ENCODE measurements at regions not wholly inside any gene's neighbourhood (a gene's known extent, or its start where the extent isn't known, plus 50 kb on each side); places are given as distances from the start of the nearest gene placed in this dataset.

DNA sequence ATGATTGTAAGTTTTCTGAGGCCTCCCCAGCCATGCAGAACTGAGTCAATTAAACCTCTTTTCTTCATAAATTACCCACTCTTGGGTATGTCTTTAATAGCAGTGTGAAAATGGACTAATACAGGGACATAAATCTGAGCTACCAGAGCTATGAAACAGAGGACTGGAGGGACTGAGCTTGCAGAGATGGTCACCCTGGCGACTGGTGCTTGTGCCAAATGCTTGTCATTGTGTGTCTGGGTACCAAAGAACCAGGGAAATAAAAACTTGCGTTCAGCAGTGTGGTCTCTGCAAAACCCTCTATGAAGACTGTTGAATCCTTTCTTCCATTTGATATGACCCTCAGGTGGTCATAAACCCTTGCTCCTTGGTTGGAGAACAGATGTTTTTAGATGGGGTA, 105.1 kb upstream of the PRL start:
- no peak for DNase-seq

DNA sequence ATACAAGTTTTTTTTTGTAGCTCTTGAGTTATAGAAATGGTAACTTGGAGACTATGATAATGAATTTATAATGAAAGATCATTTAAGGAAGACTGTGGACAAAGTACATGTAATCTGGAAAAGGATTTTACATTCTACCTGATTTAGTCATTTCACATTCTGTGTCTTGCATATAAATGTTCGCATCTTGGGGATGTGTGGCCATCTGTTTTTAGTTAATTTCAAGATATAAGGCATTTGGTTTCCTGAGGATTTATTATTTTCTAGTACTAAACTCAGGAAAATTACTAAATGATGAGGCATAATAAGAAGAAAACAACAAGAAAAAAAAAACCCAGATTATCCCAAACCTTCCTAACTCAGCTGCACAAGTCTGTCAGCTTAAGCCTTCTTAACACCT, 112.7 kb upstream of the PRL start:
- no peak for DNase-seq

DNA sequence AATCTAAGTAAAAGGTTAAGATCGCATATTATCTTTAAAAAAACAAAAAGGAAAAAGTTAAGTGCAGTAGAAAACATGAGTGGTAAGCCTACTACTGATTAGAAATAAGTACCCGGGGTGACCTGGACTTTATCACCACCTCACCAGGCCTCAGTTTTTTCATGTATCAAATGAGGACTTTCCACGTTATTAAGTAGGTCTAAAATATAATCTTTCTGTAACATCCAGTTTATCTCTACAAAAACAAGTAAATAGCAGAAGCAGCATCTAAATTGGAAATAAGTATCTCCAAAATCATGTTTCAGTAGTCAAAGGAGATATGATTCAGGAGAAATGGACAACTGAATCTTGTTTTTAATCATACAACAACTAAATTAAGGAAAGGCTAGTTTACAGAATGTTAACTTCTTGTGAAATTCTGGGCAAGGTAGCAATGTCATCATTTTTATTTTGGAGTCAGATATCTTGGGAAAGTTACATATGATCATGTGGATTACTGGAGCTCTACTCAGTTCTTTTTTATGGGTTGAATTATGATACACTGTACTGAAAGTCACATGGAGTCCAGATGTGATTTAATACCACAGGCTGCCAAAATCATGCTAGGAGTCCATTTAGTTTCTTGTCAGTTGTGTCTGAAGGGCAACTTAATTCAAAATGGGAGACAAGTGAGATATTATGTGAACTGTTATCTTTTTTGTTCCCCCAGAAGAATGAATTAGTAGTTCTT, 114.7 kb upstream of the PRL start:
- no peak for DNase-seq

DNA sequence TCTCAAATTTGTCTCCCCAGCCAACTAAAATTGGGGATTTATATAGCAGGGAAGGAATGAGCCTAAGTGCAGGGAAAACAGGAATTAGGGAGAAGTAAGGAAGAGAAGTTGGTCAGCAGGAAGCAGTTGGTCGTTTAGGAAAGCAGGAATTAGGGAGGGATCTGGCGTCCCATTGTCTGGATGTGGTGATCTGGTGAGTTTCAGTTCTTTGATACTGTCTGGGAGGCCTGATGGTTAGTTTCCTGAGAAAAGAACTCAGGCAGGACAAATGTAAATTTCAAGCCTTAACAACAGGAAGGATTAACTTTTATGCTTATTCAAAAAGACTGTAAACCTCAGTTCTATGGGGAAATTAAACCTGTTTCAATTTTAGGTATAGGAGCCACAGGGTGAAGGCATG, 116.2 kb upstream of the PRL start:
- no peak for DNase-seq

DNA sequence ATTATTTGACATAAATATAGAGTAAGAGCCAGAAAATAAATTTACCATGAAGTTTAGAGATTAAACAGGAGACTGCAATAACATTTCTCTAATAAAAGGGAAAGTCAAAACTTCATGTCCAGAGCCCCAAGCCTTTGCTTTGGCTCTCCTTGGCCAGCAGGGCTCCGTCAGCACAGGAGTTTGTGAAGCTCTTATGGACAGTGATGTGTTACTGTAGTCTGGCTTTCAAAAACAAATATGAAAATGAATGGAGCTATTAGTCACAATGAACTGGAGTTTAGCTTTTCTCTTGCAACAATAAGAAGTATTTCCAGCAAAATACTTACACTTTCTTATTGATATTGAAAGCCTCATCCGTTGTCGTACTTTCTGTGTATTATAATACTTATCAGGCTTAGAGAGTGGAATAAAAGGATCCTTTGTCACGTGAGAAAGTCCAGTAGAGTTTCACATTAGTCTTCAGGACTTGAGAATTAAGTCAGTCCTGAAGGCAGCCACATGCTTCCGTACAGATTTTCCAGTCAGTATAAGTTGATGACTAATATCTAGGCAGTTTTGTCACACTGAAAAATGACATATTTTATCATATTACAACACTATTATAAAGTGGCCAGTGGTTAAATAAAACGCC, 117.0 kb upstream of the PRL start:
- no peak for DNase-seq

DNA sequence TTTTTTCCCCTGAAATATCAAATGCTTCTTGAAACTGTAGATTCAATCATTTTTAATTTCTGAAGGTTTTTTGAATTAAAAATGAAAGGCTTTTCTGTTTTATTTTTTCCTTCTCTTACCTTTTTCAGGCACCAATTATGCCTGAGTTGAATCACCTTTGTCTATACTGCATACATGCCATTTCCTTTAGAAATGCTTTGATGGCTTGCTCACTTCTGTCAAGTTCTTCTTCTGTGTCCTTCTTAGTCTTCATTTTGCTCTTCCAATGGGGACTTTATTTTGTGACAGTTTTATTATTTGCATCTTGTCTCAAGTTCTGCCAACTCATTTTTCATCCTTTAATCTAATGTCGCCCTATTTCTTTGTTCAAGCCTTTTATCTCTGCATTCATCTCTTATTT, 121.9 kb upstream of the PRL start:
- no peak for DNase-seq

DNA sequence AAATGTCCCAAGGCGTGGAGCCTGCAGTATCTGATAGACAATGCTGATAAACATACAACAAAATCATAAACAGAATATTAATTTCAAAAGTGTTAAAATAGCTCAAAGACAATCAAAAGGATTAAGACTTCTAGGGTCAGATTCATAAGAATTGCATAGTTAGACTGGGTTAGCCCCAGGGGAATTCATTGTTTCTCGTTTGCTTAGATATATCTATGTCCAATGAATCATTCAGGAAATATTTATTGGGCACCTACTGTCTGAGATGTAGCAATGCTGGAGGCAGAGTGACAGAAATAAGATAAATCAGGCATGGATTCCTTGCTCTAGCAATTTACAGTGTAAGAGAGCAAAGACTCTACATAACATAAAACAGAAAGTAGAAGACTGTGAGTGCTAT, 124.4 kb upstream of the PRL start:
- DNase-seq: no peak

DNA sequence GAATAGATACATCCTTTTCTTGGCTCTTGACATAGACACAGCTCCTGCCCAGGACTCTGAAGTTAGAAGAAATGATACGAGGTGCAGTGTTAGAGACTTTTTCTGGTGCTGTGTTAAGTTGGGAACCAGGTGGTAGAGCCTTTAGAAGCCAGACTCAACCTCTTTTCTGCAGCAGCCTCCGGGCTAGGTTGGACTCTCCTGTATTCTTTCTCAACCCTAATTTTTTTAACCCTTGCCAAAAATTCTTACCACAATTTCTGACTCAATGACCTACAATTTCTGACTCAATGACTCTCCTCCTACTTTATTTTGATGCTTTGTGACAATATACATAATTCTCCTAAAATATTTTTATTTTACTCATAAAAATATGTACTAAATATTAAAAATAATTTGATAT, 127.4 kb upstream of the PRL start:
- DNase-seq: no peak

DNA sequence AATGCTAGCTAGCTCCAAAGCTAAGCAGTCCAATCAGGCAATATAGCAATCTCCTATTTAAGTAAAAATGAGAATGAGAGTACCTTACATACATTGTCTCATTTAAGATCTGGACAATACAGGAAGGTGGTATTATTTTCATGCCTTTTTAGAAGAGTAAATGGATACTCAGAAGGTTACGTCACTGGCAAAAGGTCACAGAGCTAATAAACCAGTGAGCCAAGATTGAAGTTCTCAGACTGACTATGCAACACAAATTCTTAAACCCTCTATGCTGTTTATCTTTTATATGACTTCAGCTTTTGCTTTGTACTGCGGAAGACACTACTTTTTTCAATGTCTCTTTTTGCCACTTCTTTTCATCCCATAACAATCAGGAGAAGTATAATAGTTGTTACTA, 135.2 kb upstream of the PRL start:
- DNase-seq: no peak

DNA sequence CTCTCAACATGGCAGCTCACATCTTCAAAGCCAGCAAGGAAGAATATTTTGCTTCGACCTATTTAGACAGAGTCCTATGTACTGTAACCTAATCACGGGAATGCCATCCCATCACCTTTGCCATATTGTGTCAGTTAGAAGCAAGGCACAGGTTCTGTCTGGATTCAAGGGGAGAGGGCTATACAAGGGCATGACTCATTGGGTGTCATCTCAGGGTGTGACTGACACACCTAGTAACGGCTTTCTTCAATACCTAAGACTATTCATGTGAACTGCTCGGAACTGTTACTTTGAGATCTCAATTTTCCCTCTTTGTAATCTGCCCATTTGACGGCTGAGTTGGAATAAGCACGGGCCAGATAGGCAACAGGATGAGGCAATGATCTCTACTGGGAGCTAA, 135.6 kb upstream of the HDGFL1 start:
- DNase-seq: no peak

DNA sequence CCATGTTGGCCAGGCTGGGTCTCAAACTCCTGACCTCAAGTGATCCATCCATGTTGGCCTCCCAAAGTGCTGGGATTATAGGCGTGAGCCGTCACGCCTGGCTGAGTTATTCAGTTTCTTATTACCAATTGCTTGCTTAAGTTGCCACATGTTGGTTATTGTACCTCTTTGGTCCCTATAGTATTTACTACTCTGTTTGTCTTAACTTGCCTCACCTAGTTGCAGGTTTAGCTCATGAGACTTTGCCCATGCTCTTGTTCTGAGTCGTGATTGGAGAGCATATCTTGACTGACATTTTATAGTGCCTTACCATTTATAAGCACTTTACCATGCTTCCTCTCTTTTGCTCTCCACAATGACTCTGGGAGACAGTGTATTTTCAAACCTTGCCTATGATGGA, 134.2 kb upstream of the HDGFL1 start:
- DNase-seq: no peak

DNA sequence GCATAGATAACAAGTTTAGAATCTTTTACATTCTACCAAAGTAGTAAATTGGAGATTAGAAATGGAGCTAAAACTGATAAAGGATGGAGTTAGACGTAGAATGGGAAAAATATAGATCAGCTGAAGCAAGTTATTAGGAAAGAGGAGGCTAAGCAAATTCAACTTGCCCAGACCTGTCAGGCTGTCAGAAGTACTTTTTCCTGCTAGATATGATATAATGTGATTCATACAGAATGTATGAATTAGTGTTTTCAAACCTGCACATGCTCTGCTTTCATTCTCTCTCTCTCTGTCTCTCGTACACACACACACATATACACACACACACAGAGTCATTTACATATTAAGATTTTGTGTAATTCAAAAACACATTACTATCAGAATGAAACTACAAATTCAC, 133.2 kb upstream of the HDGFL1 start:
- DNase-seq: no peak

DNA sequence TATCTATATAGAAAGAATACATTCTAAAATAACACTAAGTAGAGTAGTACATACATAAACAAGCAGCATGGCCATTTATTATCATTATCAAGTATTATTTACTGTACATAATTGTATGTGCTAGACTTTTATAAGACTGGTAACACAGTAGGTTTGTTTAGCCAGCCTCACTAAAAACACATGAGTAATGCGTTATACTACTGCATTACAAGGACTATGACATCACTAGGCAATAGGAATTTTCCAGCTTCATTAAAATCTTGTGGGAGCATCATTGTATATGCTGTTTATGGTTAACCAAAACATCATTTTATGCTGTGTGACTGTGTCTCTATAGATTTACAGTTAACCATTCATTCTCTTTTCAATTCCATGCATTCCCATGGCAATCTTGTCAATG, 131.7 kb upstream of the HDGFL1 start:
- DNase-seq: no peak

DNA sequence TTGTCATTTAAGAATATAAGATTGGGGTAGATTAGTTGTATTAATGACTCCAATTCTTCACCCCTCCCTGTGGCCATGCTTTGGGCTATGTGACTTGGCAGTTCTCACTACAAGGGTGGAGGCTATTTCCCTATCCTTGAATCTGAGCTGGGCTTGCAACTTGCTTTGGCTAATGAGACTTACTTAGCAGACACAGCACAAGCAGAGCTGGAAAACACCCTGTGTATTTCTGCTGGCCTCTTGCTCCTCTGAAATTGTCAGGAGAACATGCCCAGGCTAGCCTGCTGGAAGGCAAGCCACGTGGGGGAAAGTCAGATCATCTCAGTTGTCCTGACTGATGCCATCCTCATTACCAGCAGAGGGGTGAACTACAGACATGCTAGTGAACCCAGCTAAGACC, 126.5 kb upstream of the HDGFL1 start:
- DNase-seq: no peak

DNA sequence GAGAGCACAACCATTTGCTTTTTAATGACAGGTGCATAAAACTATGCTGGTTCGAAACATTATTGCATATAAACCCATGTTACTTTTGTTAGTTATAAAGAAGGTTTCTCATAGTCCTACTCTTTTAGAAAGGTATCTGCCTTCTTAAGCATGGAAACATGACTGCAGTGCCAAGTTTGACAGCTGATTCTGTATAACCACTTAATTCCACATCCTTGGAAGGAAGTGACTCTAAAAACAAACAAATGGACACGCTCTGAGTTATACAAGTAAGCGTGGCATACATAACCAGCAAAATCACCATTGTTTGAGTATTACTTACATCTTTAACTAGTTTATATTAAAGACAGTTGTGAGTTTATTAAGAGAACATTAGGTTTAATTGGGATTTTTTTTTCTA, 125.0 kb upstream of the HDGFL1 start:
- no peak for DNase-seq

DNA sequence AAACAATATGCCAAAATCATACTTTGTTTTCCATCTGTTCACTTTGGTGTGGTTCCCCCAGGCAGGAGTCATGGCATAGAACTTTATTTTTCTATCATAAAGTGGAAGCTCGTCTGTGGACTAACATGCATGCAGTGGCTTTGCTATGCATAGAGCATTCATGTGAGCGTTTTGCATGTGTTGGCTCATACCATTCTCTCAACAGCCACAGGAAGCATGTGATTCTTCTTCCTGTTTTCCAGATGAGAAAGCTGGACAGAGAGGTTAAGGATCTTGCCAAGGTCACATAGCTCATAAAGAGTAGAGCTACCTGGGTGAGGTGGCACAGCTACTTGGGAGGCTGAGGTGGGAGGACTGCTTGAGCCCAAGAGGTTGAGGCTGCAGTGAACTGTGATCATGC, 123.4 kb upstream of the HDGFL1 start:
- no peak for DNase-seq

DNA sequence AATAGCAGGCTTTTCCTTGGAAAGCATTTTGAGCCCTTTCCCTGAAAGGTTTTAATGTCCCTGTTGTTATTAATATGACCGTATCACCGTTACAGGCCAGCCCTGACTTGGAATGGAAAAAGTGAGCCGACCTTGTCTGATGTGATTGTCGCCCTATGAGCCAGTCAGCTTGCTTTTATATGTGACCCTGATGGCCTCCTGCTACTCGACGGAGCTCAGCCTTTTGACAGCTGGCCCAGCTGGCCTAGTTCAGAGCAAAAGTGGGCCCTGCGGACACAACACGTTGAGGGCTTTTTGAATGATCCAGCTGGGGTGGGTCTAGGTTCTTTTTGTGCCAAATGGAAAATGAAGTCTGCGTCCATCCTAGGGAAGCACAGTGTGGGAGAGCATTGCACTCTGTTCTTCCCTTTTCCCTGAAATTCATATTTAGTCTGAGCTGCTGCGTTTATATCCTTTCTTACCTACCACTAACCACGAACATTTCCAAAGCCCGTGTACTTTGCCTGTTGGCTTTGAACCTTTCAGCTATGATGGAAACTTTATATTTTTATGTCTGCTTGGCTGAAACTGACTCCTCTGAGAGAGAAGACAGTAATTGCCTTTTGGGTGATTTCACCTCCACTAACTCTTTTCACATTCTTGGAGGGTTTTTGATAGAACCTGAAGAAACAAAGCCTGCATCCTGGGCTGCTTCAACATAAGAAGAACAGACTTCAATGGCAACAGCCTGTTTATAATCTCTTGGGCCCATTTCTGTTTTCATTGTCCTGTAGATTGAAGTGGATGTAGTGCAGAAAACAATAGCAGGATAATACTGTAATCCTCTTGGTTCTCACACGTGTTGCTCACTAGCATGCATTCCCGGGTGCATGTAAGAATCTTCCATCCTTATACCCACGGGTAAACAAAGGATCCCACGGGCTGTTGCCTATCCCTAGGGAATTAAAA, 121.8 kb upstream of the HDGFL1 start:
- no peak for DNase-seq

DNA sequence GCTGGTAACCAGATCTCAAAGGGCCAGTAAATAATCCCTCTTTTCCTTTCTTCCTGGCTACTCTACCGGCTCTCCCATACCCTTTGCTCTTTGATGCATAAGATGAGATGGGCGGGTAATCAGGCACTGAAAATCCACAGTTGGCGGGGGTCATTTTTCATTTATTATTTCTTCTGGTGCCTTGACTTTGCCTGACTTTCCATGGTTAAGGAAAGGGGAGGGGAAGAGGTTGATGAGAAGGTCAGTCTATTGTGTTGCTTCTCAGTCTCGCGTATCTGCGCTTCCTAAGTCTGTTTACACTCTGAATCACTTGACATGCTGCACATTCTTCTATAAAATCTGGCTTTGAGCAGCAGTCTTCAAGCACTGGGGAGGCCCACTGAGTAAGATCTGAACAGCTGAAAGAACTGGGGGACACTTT, 121.1 kb upstream of the HDGFL1 start:
- no peak for DNase-seq

DNA sequence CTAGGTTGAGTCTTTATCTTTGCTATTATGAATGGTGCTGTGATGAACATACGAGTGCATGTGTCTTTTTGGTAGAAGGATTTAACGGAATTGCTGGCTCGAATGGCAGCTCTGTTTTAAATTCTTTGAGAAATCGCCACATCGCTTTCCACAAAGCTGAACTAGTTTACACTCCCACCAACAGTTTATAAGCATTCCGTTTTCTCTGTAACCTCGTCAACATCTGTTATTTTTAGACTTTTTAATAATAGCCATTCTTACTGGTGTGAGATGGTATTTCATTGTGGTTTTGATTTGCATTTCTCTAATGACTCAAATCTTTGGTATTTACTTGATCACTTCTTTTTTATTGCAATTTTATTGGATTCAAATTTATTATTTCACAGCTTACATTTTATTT, 117.4 kb upstream of the HDGFL1 start:
- no peak for DNase-seq

DNA sequence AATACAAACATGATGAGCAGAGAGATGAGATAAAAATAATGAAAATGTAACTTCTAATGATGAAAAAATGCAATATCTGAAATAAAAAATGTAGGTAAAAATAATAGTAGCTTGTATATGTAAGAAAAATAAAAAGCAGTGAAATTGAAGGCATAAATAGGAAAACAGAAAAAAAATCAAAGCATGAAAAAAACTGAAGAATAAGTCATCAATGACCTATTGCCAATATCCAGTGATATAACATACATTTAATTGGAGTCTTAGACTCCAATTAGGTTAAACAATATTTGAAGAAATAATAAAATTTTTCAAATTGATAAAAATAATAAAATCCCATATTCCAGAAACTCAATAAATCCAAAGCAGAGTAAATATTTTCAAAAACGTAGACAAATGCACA, 114.0 kb upstream of the HDGFL1 start:
- DNase-seq: no peak

DNA sequence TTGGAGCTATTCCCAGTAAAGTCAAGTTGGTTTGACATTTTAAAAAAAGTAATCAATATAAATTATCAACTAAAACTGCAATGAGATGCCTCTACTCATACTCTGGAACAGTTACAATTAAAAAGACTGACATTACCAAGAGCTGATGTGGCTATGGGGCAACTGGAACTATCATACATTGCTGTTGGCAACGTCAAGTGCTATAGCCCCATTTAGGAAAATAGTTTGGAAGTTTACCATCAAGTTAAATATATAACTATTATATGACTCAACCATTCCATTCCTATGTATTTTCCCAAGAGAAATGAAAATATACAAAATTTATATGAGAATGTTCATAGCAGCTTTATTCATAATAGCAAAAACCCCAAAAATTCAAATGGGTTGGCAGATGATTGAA, 111.4 kb upstream of the HDGFL1 start:
- DNase-seq: no peak

DNA sequence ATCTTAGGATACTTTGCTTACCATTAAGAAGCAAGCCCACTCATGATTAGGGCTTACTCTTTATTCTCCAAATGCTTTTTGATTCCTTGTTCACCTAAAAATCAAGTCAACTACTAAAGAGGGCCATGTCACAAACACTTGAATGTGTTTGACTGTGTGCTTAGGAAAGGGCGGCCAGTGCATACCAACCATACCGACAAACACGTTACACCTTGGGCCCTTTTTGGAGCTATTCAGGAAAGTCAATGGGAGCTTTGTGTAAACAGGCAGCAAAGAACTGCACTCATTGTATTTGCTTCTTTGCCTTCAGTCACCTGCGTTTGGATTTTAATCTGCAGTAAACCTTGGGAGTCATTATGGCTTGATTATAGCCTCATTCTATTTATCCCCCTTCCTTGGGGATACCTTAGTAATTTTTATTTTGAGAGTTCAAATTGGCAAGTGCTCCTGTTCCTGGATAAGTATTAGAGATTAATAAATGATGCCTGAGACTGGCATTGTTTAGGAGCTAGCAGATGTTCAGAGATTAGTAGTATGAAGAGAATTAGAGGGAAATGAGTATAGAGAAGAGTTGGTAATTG, 102.6 kb upstream of the HDGFL1 start:
- no peak for DNase-seq

DNA sequence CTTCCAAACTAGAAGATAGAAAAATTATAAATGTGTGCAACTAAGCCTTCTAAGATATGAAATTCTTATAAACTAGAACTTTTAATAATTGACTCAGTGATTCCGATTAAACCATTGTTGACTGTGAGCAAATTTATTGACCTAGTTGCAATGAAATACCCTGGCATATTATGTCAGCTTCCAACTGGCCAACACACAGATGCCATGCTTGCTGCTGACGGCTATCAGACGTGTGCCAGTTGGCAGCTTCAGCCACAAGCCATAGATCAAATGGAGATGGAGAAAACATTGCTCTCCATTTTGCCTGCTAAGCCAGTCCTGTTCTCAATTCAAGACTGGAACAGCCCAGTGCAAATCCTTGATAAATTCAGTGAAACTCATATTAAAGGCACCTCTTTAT, 101.7 kb upstream of the HDGFL1 start:
- no peak for DNase-seq
